PFSK-1 (cell line): ENCODE measurements at regions not wholly inside any gene's neighbourhood (a gene's known extent, or its start where the extent isn't known, plus 50 kb on each side); places are given as distances from the start of the nearest gene placed in this dataset.

Experiments
- FOXP2 ChIP-seq: optimal IDR thresholded peaks from 2 replicates; pipeline ENCODE3; 2011; ENCODE audit warnings: borderline replicate concordance, control low read depth, inconsistent platforms; ENCODE audit not compliant: insufficient read depth; ENCODE audit errors: extremely low read length, extremely low read depth
- POLR2AphosphoS5 ChIP-seq: IDR thresholded peaks from 2 replicates; pipeline ENCODE4 v1.6.1; 2012; ENCODE audit warnings: low read depth, mild to moderate bottlenecking, control low read depth, low read length, moderate library complexity

- TF ChIP-seq FOXP2 (no peak), POLR2AphosphoS5 (no peak)
These were observed 181.7 kb upstream of the ARID1B start for GRCh38 chr6:156595476-156595875.
